ENCODE measurements at regions not wholly inside any gene's neighbourhood (a gene's known extent, or its start where the extent isn't known, plus 50 kb on each side); places are given as distances from the start of the nearest gene placed in this dataset.

- no peak overlapping the region for H3K4me2 ChIP-seq (replicated peaks; ENCODE audit: low read depth, low read length, poor library complexity, severe bottlenecking)
- Mint-ChIP-seq H3K4me1 (no peaks in the 10 kb centered on the region), H3K27ac (no peak overlapping the region), H3K27me3 (peaks cover 22% of the 10 kb centered on the region), H3K9me3 (ENCODE audit: insufficient read depth) (no peaks in the 10 kb centered on the region), H3K4me3 (no peak overlapping the region)
- intact Hi-C loops (cut with micrococcal nuclease) = no loop called here
- no peak overlapping the region for H3K9ac ChIP-seq (ENCODE audit: low read length)
- no peak overlapping the region for H2AFZ ChIP-seq (ENCODE audit: insufficient read depth, low read depth, low read length, poor library complexity, severe bottlenecking)
- no peaks in the 10 kb centered on the region for H3K4me1 ChIP-seq (ENCODE audit: control insufficient read depth in 2 of 2, insufficient read depth in 2 of 2, low read length in 2 of 2)
- WGBS (ENCODE audit: insufficient coverage) = 55% methylated on average over 2 of the region's 2 CpGs
- H3K27ac ChIP-seq (ENCODE audit: low read length in 2 of 2) = no peak overlapping the region
- ChIA-PET POLR2A (no interaction called here), CTCF (no interaction called here)
- no peak for ATAC-seq (ENCODE audit: low read depth)
- no peaks in the 10 kb centered on the region for H4K20me1 ChIP-seq (ENCODE audit: control insufficient read depth, insufficient read depth, low read length, poor library complexity, severe bottlenecking)
- DNase-seq = no peak
- no peaks in the 10 kb centered on the region for H3K79me2 ChIP-seq (ENCODE audit: control insufficient read depth, insufficient read depth, low read length)
- no peak for TF ChIP-seq EZH2 (IDR thresholded peaks at IDR 0.05; ENCODE audit: borderline replicate concordance, insufficient read depth, low read depth, low read length, poor library complexity, severe bottlenecking)
- TF ChIP-seq, protein P1, sequence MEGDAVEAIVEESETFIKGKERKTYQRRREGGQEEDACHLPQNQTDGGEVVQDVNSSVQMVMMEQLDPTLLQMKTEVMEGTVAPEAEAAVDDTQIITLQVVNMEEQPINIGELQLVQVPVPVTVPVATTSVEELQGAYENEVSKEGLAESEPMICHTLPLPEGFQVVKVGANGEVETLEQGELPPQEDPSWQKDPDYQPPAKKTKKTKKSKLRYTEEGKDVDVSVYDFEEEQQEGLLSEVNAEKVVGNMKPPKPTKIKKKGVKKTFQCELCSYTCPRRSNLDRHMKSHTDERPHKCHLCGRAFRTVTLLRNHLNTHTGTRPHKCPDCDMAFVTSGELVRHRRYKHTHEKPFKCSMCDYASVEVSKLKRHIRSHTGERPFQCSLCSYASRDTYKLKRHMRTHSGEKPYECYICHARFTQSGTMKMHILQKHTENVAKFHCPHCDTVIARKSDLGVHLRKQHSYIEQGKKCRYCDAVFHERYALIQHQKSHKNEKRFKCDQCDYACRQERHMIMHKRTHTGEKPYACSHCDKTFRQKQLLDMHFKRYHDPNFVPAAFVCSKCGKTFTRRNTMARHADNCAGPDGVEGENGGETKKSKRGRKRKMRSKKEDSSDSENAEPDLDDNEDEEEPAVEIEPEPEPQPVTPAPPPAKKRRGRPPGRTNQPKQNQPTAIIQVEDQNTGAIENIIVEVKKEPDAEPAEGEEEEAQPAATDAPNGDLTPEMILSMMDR (IDR thresholded peaks at IDR 0.05) = no peak
- H3K9me3 ChIP-seq (ENCODE audit: control extremely low read depth in 1 of 3, control insufficient read depth in 2 of 3, insufficient read depth in 1 of 3, low read length in 2 of 3) = no peaks in the 10 kb centered on the region
- no peaks in the 10 kb centered on the region for H3K36me3 ChIP-seq (replicated peaks in 1 of 2; ENCODE audit: control extremely low read depth in 1 of 2, control insufficient read depth in 1 of 2, extremely low read depth in 1 of 2, insufficient read depth in 2 of 2, low read length in 1 of 2)
- no peak overlapping the region for H3K4me3 ChIP-seq (ENCODE audit: control extremely low read depth in 1 of 5, extremely low read depth in 1 of 5, insufficient read depth in 1 of 5, low read depth in 2 of 5, low read length in 4 of 5)
- no peaks in the 10 kb centered on the region for H3K27me3 ChIP-seq (replicated peaks in 1 of 4; ENCODE audit: control extremely low read depth in 1 of 4, control insufficient read depth in 3 of 4, insufficient read depth in 4 of 4, low read length in 3 of 4)
These were observed 479.7 kb downstream of the RPS24 start for GRCh38 chr10:78513330-78513729.

DNA sequence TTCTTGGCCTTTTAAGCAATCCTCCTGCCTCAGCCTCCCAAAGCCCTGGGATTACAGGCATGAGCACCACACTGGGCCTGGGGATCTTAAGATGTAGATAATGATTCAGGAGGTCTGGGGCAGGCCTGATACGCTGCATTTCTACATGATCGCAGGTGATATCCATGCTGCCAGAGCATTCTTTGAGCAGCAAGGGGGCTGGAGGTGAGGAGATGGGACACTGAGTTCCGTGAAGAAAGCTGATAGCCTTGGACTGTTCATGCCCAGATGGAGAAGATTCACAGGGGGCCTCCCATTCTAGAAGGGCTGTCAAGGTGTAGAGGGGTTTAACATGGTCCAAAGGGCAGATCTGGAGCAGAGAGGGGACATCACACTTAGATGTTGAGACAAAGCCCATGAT lies 480.3 kb downstream of the RPS24 start:
- Histone ChIP-seq H3K9me3 (ENCODE audit: control extremely low read depth in 1 of 3, control insufficient read depth in 2 of 3, insufficient read depth in 1 of 3, low read length in 2 of 3) (no peaks in the 10 kb centered on the region), H2AFZ (ENCODE audit: insufficient read depth, low read depth, low read length, poor library complexity, severe bottlenecking) (no peak overlapping the region), H4K20me1 (ENCODE audit: control insufficient read depth, insufficient read depth, low read length, poor library complexity, severe bottlenecking) (no peaks in the 10 kb centered on the region), H3K9ac (ENCODE audit: low read length) (no peak overlapping the region), H3K4me1 (ENCODE audit: control insufficient read depth in 2 of 2, insufficient read depth in 2 of 2, low read length in 2 of 2) (no peaks in the 10 kb centered on the region), H3K4me3 (ENCODE audit: control extremely low read depth in 1 of 5, extremely low read depth in 1 of 5, insufficient read depth in 1 of 5, low read depth in 2 of 5, low read length in 4 of 5) (no peak overlapping the region), H3K4me2 (replicated peaks; ENCODE audit: low read depth, low read length, poor library complexity, severe bottlenecking) (no peak overlapping the region), H3K27ac (ENCODE audit: low read length in 2 of 2) (no peak overlapping the region), H3K27me3 (replicated peaks in 1 of 4; ENCODE audit: control extremely low read depth in 1 of 4, control insufficient read depth in 3 of 4, insufficient read depth in 4 of 4, low read length in 3 of 4) (no peaks in the 10 kb centered on the region), H3K79me2 (ENCODE audit: control insufficient read depth, insufficient read depth, low read length) (no peaks in the 10 kb centered on the region), H3K36me3 (replicated peaks in 1 of 2; ENCODE audit: control extremely low read depth in 1 of 2, control insufficient read depth in 1 of 2, extremely low read depth in 1 of 2, insufficient read depth in 2 of 2, low read length in 1 of 2) (no peaks in the 10 kb centered on the region)
- ATAC-seq (ENCODE audit: low read depth) = no peak
- intact Hi-C loops (cut with micrococcal nuclease) = no loop called here
- Mint-ChIP-seq H3K27me3 (peaks cover 24% of the 10 kb centered on the region), H3K9me3 (ENCODE audit: insufficient read depth) (no peaks in the 10 kb centered on the region), H3K4me3 (no peak overlapping the region), H3K4me1 (no peaks in the 10 kb centered on the region), H3K27ac (no peak overlapping the region)
- DNase-seq = no peak
- CTCF ChIA-PET = no interaction called here
- POLR2A ChIA-PET = no interaction called here
- 90% methylated on average over 3 of the region's 3 CpGs for WGBS (ENCODE audit: insufficient coverage)
- TF ChIP-seq, protein P1 (IDR thresholded peaks at IDR 0.05) = no peak
- TF ChIP-seq EZH2 (IDR thresholded peaks at IDR 0.05; ENCODE audit: borderline replicate concordance, insufficient read depth, low read depth, low read length, poor library complexity, severe bottlenecking) = no peak
